Skin of body (tissue), 1 donor: ENCODE measurements at regions not wholly inside any gene's neighbourhood (a gene's known extent, or its start where the extent isn't known, plus 50 kb on each side); places are given as distances from the start of the nearest gene placed in this dataset.
A peak's percentile ranks its signal among the peaks of the same experiment; 100 is the strongest.
"Not testable (repeated sequence)": the region's sequence is repeated elsewhere in the genome, so short reads cannot be mapped to it uniquely, and the experiment has no call there.

Experiments
- DNase-seq: peaks from one replicate; lab custom pipeline; 2025; lab: John Stamatoyannopoulos, UW

DNA sequence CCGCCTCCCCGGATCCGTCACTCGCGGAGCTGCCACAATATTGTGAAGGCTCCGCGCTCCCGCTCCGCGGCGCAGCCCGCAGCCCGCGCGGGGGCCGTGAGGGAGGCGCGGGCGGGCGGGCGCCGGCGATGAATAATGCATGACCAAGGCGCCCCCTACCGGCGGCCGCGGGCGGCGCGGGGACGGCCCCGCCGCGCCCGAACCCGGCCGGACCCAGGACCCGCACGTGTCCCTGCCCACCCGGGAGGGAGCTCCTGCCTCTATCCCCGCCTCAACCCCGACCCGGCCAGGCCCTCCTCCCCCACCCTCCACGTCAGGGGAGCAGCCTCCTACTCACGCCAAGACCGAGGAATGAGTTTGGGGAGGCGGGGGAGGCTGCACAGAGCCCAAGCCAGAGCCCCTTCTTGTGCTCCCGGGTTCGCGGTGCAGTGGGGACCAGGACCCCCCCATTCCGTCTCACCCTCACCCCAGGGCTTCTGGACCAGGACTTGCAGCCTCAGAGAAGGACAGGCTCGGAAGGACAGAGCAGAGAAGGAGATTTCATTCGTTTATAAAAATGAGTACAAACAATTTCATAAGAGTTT, 70.8 kb upstream of the CASZ1 start:
- no peak for DNase-seq

DNA sequence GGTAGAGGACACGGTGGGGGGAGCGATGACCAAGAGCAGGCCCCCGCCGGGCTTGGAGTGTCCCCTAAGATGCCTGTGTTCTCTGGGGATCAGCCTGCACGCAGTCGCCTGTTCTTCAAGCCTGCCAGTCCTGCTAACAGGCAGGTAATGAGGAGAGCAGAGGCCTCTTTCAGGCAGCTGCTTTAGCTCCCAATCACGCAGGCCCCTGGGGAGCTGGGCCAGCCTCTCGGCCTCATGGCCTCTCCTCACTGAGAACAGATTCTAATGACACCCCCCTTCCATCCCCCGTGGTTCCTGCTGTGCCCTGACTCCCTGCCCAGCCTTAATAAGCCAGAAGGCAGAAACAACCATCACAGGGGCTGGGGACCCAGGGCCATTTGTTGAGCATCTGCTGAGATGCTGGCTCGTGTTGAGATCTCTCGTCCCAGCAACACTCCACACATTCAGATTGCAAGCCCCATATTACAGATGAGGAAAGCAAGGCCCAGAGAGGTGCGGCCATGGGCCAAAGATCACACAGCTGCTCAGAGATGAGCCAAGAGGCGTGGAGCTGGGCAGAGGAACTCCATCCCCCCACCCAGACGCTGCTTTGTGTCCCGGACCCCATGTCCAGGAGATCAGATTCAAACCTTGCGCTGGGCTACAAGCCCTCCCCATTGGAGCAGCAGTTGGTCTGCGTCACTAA, 71.6 kb upstream of the CASZ1 start:
- DNase-seq = peak; percentile 37

DNA sequence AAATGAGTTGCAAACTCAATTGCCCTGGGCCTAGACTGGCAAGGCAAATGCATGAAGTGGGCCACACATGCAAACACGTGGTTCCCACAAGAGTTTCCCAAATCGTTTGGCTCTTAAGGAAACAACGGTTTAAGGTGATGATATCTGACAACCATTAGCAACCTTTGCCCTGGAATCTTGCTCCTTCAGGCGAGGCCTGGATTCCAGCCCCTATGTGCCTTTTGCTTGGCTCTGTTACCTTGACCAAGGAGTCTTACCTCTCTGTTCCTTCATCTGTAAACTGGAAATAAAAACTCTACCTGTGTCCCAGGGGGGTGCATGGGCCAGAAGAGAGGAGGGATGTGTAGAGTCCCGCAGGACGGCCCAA, 72.1 kb upstream of the CASZ1 start:
- no peak for DNase-seq

DNA sequence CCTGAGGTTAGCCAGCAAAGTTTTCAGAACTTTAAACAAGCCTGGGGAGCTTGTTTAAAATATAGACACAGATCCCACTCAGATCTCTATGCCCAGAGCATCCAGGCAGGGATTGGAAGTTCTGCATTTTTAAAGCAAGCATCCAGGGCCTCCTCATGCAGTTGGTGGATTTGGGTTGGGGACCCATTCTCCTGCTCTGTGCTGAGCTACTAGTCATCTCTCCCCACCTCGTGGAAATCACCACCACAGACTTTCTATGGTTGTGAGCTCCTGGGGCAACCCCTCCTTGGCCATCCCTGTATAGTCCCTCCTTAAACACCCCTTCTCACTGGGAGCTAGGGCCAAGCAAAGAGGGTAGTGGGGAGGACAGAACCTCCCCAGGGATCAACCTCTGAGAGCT, 73.5 kb upstream of the CASZ1 start:
- DNase-seq = no peak

DNA sequence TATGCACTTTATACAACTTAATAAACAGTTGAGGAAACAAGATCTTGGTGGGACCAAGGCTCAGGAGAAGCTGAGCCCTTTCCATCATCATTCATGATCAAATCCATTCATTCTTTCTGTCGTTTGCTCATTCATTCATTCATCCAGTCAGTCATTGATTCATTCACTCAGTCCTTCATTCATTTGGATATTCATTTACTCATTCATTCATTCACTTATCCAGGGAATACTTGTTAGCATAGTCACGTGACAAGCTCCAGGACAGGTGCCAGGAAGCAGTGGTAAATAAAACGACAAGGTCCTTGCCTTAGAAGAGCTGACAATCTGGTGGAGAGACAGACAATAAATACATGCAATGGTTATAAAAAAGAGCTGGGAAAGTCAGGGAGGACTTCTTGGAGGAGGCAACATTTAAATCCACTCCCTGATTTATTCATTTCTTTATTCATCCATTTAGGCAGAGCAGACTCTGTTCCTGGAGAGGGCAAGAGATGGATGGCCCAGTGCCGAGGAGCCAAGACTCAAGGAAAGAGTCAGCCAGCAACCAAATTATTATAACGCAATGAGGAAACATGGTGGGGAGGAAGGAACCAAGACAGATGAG, 74.1 kb upstream of the CASZ1 start:
- DNase-seq = no peak

DNA sequence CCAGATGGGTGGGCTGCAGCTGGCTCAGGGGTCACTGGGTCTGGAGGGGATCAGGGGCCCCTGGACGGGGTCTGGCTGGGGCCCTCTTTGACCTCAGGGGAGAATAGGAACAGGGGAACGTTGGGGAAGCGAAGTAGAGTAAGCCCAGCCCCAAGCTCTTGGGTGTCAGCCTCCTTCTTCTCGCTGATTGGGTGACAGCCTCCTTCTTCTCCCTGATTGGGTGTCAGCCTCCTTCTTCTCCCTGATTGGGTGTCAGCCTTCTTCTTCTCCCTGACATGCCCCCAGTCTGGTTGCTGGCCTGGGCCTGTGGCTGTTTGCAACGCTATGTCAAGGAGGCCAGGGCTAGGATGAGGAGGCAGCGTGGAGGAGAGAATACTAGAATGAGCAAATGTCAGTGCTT, 76.7 kb upstream of the CASZ1 start:
- no peak for DNase-seq

DNA sequence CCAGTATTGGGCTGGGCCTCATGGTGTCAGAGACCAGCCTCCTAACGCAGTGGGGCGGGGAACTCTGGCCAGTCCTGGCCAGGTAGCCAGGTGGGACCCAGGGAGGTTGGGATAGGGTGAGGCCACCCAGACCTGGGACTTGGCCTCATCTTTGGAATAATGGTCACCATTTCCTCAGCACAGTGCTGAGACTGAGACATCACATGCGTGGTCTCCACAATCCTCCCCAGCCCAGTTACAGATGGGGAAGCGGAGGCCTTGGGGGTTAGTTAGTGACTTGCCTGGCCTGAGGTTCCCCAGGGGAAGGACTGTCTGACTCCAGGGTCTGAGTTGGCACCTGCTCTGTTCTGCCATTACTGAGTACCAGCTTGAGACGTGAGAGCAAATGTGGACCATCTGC, 77.9 kb upstream of the CASZ1 start:
- DNase-seq = no peak

DNA sequence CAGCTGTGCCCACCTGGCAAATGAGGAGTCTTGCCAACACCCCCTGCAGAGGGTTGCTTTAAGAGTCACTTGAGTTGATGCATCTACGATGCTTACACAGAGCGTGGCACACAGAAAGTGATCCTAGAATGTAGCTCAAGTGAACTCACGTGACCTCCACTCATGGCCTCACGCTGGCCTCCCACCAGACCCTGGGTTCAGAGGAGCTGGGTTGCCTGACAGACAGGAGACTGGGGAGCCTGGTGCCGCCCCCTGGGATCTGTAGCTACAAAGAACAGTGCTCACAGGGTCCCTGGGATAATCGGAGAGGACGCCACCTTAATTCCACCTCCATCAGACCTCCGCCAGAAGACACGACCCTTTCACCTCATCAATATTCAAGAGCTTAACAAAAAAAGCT, 81.4 kb upstream of the CASZ1 start:
- no peak for DNase-seq

DNA sequence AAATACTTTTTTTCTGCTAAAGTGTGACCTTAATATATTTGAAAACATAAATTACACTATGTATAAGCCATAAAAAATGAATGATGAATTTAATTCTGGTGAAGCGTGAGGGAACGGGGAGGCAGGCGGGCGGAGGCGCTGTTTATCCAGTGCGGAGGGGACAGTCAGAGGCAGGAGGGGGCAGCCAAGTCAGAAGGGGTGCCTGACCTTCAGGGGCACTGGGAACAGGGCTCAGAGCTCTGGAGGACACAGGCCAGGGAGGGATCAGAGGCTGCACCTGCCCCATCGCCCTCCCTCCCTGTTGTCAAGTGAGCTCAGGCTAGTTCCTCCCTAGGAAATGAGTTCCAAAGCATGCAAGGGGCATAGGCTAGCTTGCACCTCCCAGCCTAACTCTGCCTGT, 82.0 kb upstream of the CASZ1 start:
- no peak for DNase-seq

DNA sequence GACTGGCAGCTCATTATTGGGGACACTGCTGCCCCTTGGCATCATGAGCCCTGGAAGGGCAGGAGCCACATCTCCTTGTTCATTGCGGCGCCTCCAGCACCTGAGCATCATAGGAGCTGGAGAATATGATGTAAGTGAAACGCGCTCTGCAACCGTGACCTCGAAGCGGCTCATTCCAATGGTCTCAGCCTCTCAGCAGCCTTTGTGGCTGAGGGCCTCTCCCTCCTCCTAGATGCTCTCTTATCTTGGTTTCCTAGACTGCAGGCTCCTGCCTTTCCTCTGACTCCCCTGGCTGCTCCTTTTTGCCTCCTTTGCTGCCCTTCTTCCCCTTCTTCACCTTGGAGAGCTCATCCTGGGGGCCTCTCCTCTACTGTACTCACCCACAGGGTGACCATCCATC, 83.6 kb upstream of the CASZ1 start:
- DNase-seq = no peak

DNA sequence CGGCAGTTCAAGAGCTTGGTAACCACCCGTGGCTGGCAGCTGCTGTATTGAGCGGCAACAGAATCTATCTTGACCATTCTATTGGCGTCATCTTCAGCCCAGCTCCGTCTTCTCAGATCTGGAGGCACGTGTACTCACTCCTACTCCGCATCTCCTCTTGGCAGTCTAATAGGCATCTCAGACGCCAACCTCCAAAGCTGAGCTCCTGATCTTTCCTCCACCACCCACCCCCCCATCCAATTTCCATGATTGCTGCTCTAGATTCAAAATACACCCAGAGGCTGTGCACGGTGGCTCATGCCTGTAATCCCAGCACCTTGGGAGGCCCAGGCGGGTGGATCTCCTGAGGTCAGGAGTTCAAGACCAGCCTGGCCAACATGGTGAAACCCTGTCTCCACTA, 84.6 kb upstream of the CASZ1 start:
- DNase-seq = no peak

DNA sequence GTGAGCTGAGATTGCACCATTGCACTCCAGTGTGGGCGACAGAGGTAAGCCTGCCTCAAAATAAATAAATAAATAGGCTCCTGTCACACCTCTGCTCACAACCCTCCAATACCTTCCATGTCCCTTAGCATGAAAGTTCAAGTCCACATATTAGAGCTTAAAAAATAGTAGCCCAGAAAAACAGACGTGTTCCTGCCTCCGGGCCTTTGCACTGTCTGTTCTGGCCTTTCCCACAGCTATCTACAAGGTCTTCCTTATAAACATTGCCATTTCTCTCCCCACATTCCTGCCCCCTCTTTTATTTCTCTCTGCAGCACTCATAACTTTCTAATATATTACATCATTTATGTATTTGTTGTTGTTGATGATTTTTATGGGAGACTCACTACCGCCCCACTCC, 85.6 kb upstream of the CASZ1 start:
- no peak for DNase-seq

DNA sequence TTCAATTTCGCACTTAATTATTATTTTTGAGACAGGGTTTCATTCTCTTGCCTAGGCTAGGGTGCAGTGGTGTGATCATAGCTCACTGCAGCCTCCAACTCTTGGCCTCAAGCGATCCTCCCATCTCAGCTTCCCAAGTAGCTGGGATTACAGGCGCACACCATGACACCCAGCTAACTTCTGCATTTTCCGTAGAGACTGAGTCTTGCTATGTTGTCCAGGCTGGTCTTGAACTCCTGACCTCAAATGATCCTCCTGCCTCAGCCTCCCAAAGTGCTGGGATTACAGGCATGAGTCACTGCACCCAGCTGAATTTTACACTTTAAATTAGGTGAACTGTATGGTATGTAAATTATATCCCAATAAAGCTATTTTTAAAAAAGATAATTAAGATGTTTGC, 90.6 kb upstream of the CASZ1 start:
- not testable (repeated sequence) for DNase-seq

DNA sequence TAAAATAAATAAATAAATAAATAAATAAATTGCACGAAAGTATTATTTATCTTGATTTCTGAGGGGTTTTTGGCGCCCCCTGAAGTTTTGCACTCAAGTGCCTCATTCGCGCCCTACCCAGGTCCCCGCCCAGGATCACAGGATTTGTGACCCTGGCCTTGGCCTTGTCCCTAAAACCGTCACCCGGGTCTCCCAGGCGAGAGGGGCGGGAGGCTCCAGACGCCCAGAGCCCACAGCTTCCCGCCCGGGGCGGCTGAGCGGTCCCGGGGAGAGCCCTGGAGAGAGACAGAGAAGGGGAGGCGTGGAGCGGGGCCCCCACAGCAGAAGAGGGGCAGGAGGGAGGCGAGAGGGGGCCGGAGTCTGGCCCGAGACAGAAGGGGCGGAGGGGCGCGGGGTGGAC, 91.8 kb upstream of the CASZ1 start:
- no peak for DNase-seq

DNA sequence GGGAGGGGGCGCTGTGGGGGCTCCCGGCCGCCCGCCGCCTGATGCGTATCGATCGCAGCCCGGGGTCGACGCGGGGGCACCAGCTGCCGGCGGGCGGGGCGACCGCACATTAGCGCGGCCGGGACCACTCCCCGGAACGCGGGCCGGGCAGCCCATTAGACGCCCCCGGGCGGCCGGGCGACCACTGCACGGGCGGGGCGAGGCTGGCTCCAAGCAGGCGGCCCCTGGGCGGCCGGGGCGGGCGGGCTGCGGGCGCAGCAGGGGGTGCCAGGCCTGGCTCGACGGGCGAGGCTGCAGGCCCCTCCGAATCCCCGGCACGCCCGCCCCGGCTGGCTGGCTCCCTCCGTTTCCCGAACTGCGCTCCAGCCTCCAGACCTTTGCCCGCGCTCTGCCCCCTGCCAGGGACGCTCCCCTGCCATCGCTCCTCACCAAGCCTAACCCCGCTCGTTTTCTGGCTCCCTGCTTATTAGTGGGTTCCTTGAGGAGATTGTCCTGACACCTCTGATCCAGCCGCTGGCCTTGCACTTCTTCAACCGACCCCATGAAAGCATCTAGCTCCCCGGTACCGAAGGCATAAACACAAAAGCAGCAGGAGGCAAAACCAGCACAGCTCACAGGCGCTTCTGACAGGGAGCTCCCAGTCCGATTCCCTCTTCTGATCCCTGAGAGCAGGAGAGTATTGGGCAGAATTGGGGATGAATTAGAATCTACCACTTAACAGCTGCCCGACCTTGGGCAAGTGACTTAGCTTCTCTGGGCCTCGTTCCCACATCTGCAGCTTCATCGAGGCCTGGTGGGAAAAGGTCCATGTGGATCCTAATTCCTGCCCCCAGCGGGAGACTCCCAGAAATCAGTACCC, 92.6 kb upstream of the CASZ1 start:
- no peak for DNase-seq

DNA sequence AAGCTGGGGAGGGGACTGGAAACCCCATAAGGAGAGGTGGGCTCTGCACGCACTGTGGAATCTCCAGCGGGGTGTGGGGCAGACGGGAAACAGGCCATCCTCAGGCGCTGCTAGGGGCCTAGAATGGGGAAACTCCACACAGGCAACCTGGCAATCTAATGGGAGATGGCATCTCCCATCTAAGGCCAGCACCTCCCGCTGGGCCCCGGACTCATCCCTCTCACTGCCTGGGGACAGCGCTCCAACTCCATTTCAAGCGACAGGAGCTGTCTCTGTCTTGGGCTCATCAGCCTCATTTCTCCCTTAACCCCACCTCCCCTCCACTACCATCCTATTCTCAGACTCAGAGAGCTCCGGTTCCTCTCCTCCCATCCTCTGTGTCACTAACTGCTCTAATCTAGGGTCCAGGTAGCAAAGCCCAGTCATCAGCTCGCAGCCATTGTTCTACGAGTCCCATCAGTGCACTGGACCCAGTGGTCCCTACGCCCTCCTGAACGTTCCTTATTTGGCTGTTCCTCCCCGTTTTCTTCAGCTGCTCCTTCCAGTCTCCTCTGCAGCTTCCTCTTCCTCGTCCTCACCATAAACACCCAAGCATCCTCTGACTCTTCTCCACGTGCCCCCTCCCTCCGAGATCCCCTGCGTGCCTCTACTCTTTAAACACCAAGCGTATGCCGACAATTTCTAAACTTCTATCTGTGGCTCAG, 93.4 kb upstream of the CASZ1 start:
- peak; percentile 24 for DNase-seq

DNA sequence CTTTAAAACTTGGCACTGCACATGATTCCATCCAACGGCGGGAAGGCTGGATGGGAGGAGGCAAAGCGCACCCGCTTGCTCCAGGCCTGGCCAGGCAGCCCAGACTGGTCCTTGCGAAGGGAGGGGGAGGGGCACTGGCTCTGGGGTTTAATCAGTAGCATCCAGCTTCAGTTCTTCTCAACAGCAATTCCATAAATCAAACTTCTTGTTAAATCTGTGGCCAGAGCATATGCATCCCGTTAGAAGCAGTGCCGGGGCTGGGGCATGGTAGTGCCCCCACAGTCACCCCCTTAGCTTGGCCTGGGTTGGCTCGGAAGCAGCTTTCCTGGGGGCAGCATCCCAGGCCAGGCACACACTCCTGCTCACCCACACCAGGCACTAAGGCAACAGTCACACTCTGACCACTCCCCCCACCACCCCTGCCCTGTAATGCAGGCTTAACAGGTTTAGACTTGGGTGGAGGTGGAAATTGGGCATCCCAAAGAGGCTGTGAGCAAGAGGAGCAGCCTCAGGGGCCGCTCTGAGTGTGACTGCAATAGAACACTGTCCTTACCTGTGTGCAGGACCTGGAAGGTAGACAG, 94.1 kb upstream of the CASZ1 start:
- no peak for DNase-seq

DNA sequence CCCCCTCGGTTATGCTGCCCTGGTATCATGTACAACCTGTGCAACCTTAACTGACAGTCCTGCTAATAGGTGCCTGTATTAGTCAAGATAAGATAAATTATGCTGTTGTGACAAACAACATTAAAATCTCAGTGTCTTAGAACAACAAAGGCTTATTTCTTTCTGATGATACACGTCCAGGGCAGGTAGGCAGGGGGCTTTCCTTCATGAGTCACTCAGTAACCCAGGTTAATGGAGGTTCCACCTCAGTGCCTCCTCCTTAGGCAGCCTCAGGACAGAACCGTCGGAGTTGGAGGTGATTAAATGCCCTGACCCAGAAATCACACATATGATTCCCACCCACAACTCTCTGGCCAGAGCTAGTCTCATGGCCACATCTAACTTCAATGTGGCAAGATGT, 94.6 kb upstream of the CASZ1 start:
- DNase-seq = no peak

DNA sequence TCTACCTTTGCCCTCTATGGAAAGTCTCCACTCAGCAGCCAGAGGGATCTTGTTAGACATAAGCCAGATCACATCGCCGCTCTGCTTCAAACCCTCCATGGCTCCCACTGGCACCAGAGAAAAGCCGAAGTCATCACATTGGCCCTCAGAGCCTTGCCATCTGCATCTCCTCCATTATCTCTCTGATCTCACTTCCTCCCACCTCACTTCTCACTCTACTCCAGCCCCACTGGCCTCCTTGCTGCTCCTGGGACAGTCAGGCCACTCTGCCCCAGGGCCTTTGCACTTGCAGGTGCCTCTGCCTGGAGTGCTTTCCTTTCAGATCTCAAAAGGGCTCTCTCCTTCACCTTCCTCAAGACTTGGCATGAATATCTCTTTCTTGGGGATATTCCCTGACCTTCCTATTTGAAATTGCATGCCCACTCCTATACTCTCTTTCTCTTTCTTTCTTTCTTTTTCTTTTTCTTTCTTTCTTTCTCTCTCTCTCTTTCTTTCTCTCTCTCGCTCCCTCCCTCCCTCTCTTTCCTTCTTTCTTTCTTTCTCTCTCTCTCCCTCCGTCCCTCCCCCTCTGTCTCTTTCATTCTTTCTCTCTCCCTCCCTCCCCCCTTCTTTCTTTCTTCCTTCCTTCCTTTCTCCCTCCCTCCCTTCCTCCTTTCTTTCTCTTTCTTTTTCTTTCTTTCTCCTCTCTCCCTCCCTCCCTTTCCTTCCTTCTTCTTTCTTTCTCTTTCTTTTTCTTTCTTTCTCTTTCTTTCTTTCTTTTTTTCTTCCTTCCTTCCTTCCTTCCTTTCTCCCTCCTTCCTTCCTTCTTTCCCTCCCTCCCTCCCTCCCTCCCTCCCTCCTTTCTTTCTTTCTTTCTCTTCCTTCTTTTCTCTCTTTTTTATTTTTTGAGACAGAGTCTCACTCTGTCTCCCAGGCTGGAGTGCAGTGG, 96.0 kb upstream of the CASZ1 start:
- DNase-seq = no peak

DNA sequence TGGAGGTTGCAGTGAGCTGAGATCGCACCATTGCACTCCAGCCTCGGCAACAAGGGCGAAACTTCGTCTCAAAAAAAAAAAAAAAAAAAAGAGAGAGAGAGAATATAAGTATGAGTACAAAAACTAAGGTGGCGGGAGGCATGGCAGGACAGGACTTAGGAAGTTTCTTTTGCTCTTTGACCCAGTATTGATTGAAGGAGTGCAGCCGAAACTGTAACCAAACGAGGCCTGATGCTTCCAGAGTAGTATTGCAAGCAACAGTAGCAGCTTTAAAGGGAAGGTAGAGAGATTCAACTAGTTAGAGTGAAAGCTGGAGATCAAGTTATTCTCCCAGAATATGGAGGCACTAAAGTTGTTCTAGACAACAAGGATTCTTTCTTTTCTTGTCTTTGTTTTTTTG, 99.2 kb upstream of the CASZ1 start:
- DNase-seq = no peak
